Ovary (tissue), 7 donors: ENCODE measurements at regions not wholly inside any gene's neighbourhood (a gene's known extent, or its start where the extent isn't known, plus 50 kb on each side); places are given as distances from the start of the nearest gene placed in this dataset.

Experiments
- DNase-seq, 5 donors: peaks; one replicate each; pipeline ENCODE4 v3.0.0-alpha.2; 2019 to 2020
- H3K27ac ChIP-seq, 2 donors: fragments of 200-600 bp; one replicate each; pipeline versions ENCODE4 v1.5.1 to v1.8.0; 2019 to 2022
- H3K27me3 ChIP-seq: fragments of 200-600 bp; one replicate; pipeline ENCODE4 v1.8.0; 2022
- H3K36me3 ChIP-seq: fragments of 200-600 bp; sonication (generic); one replicate; pipeline ENCODE4 v1.5.1; 2019
- H3K4me1 ChIP-seq: one replicate; pipeline ENCODE4 v1.8.1; 2013; ENCODE audit warnings: mild to moderate bottlenecking, moderate library complexity; ENCODE audit not compliant: insufficient read depth
- H3K4me3 ChIP-seq: fragments of 200-600 bp; sonication (generic); one replicate; pipeline ENCODE4 v1.5.1; 2017
- H3K9me3 ChIP-seq, 2 donors: fragments of 200-600 bp in 1 of 2; sonication (generic) in 1 of 2; one replicate each; pipeline versions ENCODE4 v1.5.1 to v1.8.1; 2013 to 2019; ENCODE audit warnings: mild to moderate bottlenecking in 1 of 2, moderate library complexity in 1 of 2
- CTCF ChIP-seq, 3 donors: fragments of 450-650 bp in 2 of 3; fragments of 200-600 bp in 1 of 3; IDR thresholded peaks; one replicate each; pipeline versions ENCODE4 v1.5.1 to v1.8.0; 2016 to 2022; ENCODE audit warnings: antibody characterized with exemption in 3 of 3, mild to moderate bottlenecking in 1 of 3
- EP300 ChIP-seq: sonication (generic); formaldehyde crosslinking; IDR thresholded peaks from one replicate; pipeline ENCODE4 v1.6.1; 2017; ENCODE audit warnings: antibody characterized with exemption
- POLR2A ChIP-seq: fragments of 450-650 bp; IDR thresholded peaks from one replicate; pipeline ENCODE4 v1.6.1; 2017; ENCODE audit warnings: antibody characterized with exemption, mild to moderate bottlenecking, moderate library complexity
- WGBS, 3 donors: extraction: QIAGEN DNeasy Blood & Tissue Kit in 1 of 3; methylation state at CpG; one replicate each; pipeline versions ENCODE4 v1.1.5 to v1.1.7; 2013 to 2017; 5-methylcytosine and 5-hydroxymethylcytosine counted together
- intact Hi-C, 4 donors: fragments of 100-400 bp; cut with DNase I; formaldehyde crosslinking; loops; one replicate each; pipeline versions ENCODE4 v1.11.0 to v1.15.1; 2022 to 2023
- donor health status: DM: no; HTN: no; CAD: no; lungs with moderate emphysema.
- donor health status: DM: no; HTN: no; CAD: no.
- donor health status: Bipolar disorder and iron deficiency.
- donor health status: DM: no; HTN: no; CAD: no.
- donor health status: DM: yes; HTN: yes; CAD: no.

DNA sequence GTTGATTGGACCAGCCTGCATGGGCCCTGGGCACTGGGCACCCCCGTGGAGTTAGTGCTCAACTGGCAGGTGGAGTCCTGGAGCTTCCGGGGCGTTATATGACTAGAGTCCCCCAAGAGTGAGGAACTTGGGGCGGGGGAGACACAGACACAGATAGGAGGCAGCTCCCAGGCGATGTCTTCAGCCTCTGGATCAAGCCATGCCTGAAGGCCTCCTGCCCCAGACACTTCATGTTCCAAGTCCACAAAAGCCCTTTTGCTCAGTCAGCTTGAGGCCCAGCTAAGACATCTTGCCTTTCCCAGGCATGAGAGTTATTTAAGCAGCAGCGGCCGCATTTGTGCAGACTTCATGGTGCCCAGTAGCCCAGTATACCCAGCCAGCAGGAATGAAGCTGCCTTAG is 136.6 kb upstream of the CIBAR2 start:
- intact Hi-C loops: loop anchor here in 1 of 4 donors (10.0 kb wide), 1 partner anchor 214 kb away; no protein-coding TSS in a partner anchor
- WGBS, 3 donors: 92 to 94% (median 92%) methylated on average over 7 of the region's 7 CpGs
- TF ChIP-seq POLR2A (no peak), CTCF (IDR thresholded peaks at IDR 0.05) (no peak), EP300 (no peak)

DNA sequence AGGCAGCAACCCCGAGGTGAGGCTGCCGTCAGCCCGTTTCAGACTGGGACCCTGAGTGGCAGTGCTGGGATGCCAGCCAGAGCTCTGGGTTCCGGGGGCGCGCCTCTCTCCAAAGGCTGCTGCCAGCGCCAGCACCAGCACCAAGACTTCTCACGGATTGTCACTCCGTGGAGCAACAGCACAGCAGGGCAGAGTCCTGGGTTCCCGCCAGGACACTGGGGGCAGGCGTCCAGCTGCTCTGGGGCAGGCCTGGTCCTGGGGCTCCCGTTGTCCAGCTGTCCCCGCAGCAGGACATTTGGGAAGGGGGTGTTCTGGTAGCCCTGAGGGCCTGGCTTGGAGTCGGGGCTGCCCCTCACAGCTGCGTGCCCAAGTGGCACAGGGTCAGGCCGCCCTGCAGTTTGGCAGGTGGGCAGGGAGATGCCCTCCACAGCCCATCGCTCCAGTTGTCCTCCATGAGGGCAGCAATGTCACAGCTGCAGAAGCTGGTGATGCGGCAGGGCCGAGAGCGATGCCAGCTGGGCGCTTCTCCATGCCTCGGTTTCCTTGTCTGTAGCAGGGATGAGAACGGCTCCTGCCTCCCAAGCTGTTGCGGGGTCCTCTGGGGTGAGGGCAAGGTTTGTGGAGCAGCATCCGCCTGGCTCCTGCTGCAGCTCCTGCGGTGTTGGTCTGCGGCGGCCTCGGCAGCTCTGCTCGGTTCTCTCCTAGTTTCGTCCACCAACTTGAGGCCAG is 137.3 kb upstream of the CIBAR2 start:
- H3K27me3 ChIP-seq: no peaks in the 10 kb centered on the region
- WGBS, 3 donors: 82 to 93% (median 88%) methylated on average over 31 of the region's 31 CpGs
- H3K36me3 ChIP-seq: no peaks in the 10 kb centered on the region
- H3K4me3 ChIP-seq: no peak overlapping the region
- peak in 1 of 5 donors; percentile 42 for DNase-seq
- TF ChIP-seq CTCF (IDR thresholded peaks at IDR 0.05) (no peak), POLR2A (no peak), EP300 (no peak)
- intact Hi-C loops: loop anchor here in 2 of 4 donors (10.0 kb wide), 2 partner anchors 135 to 215 kb away; partner anchors contain the start of gene CIBAR2 (in 1 of the 2)
- peaks cover 8% of the 10 kb centered on the region for H3K4me1 ChIP-seq
- no peaks in the 10 kb centered on the region for H3K9me3 ChIP-seq
- no peak overlapping the region for H3K27ac ChIP-seq

More for the DNA sequence above, 136.6 kb upstream of the CIBAR2 start:
- Histone ChIP-seq H3K36me3 (no peaks in the 10 kb centered on the region), H3K27me3 (no peaks in the 10 kb centered on the region), H3K9me3 (no peaks in the 10 kb centered on the region), H3K4me1 (peaks cover 8% of the 10 kb centered on the region), H3K4me3 (no peak overlapping the region), H3K27ac (no peak overlapping the region)
- DNase-seq: no peak

DNA sequence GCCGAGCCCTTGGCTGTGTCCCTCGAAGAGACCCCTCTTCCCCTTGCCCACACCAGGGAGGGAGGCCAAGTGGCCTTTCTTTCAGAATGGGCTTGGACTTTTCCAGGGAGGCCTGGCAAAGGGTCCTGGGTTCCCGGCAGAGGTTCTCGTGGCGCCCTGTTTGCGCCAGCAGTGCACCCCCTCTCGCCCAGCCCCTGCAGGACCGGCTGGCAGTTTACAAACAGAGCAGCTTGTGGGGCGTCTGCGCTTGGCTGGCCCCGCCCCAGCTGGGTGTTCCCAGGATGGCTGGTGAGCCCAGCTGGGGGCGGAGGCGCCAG is 137.8 kb upstream of the CIBAR2 start:
- Histone ChIP-seq H3K27me3 (no peaks in the 10 kb centered on the region), H3K4me1 (peaks cover 8% of the 10 kb centered on the region), H3K4me3 (no peak overlapping the region), H3K27ac (no peak overlapping the region), H3K36me3 (no peaks in the 10 kb centered on the region), H3K9me3 (no peaks in the 10 kb centered on the region)
- TF ChIP-seq POLR2A: no peak
- TF ChIP-seq CTCF (IDR thresholded peaks at IDR 0.05): no peak
- TF ChIP-seq EP300: no peak
- no peak for DNase-seq
- WGBS, 3 donors: 62 to 82% (median 72%) methylated on average over 13 of the region's 13 CpGs
- intact Hi-C loops: loop anchor here in 1 of 4 donors (10.0 kb wide), 1 partner anchor 135 kb away; the partner anchor contains the start of gene CIBAR2

DNA sequence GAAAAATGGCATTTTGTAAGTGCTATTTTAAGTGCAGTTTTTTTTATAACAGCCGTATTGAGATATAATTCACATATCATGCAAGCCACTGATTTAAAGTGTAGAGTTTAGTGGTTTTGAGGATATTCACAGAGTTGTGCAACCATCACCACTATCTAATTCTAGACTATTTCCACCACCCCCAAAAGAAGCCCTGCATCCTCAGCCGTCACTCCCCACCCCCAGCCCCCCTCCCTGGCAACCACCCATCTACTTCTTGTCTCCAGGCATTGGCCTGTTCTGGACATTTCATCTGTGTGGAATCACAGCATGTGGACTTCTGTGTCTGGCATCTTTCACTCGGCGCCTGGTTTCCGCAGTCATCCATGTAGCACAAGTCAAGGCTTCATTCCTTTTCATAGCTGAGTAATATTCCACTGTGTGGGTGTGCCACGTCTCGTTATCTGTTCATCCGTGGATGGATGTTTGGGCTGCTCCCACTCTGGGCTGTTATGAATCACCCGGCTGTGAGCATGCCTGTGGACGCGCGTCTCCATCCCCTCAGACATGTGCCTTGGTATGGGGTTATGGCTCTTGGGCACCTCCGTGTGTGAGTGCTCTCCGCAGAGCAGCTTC is 138.4 kb upstream of the CIBAR2 start:
- Histone ChIP-seq H3K4me3 (no peak overlapping the region), H3K27me3 (no peaks in the 10 kb centered on the region), H3K4me1 (peaks cover 5% of the 10 kb centered on the region), H3K27ac (no peak overlapping the region), H3K9me3 (no peaks in the 10 kb centered on the region), H3K36me3 (no peaks in the 10 kb centered on the region)
- 77 to 83% (median 80%) methylated on average over 14 of the region's 14 CpGs for WGBS, 3 donors
- DNase-seq: no peak
- TF ChIP-seq POLR2A (no peak), CTCF (IDR thresholded peaks at IDR 0.05) (no peak), EP300 (no peak)
- intact Hi-C loops: loop anchor here in 1 of 4 donors (10.0 kb wide), 1 partner anchor 136 kb away; the partner anchor contains the start of gene CIBAR2
